ENCODE measurements at regions not wholly inside any gene's neighbourhood (a gene's known extent, or its start where the extent isn't known, plus 50 kb on each side); places are given as distances from the start of the nearest gene placed in this dataset.
"Not testable (repeated sequence)": the region's sequence is repeated elsewhere in the genome, so short reads cannot be mapped to it uniquely, and the experiment has no call there.

- no peak for DNase-seq
These were observed 305.4 kb upstream of the SATB1 start for GRCh38 chr3:18730491-18730890.

GRCh38 chr3:18729671-18730070 is 304.5 kb upstream of the SATB1 start:
- DNase-seq, result no peak

DNA sequence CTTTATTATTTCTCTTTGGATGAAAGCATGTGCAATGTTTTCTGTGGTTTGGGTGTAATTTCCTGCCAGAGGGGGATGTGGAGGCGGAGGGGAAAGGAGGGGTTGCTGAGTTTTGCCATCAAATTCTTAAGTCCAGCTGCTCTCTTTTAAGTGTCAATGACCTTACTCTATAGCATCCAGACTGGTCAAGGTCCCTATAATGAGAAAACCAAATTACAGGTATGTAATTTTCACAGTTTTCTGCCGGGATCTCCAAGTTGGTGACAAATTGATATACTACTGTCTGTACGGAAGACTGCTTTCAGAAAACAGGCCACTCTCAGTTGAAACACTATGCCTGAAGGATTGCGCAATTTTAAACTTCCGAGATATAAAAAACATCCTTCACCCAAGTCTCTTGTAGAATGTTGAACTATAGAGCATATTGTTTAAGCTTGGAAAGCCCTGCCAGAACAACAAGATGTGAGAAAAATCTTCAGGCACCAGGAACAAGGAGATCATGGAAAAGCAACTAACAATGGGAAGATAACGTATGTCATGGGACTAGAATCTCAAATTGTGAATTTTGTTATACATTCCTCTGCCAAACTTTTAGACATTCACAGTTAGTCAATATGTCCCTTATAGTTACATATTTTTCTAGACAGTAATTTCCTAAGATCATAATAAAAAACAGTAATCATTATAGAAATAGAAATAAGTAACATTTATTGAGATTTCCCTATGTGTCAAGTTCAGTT is 300.7 kb upstream of the SATB1 start:
- DNase-seq, result no peak

DNA sequence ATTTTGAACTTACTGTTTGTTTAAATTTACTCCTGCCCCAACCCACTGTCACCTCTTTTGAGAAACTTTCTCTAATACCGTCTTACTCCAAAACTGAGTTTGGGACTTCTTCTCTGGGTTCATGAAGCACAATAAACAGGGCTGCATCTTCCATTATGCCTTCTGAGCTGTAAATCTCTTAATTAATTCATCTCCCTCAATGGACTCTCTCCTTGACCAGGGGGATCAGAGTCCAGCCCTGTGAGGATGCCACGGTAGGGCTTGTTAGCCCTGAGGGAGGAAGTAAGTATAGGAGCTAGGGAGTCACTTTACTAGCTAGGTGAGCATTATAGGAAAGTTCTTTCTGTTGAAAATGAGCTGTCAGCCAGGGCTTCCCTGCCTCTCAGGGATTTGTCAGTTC is 299.3 kb upstream of the SATB1 start:
- DNase-seq, result no peak

DNA sequence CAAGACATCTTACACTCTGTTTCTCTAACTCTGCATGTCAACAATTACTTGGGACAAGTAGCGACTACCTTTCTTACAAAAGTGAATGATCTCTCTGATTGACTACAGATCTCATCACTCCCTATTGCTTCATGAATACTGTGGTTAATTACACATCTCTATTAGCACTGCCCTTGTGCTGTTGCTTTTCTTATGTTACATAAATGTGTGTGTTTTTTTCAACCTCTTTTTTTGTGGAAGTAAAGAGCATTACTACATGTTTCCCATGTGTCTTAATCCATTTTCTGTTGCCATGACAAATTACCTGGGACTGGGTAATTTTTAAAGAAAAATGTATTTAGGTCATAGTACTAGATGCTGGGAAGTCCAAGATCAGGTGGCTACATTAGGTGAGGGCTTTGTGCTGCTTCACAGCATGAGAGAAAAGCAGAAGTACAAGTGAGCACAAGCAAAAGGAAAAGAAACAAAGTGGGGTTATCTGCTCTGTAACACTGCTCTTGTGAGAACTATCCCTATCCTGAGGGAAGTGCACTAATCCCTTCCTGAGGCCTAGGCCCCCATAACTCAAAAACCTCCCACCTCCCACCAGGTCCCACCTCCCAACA is 298.2 kb upstream of the SATB1 start:
- DNase-seq, result no peak

- DNase-seq, result no peak
These were observed 295.4 kb upstream of the SATB1 start for GRCh38 chr3:18720543-18720942.

- no peak for DNase-seq
These were observed 292.5 kb upstream of the SATB1 start for GRCh38 chr3:18717598-18717997.

DNA sequence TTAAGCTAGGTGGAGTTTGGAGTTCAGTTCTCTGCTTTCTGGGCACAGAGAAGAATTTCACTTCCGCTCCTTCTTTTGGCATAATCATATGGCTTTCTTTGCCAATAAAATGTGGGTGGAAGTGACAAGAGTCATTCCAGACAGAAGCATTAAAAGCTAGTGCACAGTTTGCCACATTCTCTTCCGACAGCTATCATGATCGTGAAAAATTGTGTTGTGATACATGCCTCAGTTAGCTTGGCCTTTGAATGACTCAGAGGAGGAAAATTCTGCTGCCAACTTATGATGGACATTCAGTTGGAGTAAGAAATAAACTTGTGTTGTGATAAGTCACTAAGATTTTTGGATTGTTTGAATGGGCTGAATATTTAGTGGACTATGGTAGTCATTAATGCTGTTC is 291.7 kb upstream of the SATB1 start:
- DNase-seq, result no peak

GRCh38 chr3:18716101-18716500 is 291.0 kb upstream of the SATB1 start:
- DNase-seq, result no peak

DNA sequence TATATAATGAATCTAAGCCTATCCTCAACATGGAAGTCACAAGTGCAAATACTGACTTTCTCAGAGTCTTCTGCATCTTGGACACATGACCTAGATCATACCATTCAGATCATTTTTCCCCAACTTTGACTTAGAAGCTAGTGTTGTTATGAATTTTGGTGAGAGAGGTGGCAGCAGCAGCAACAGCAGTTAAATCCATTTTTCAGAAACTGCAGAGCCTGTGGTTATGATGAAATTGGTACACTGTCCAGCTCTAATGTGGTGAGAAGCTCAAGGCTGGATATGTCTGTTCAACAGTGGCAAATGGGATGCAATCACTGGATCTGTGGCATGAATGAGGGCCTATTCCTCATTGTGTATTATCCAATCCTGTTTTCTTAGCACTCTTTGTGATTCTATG is 290.1 kb upstream of the SATB1 start:
- DNase-seq, result no peak

GRCh38 chr3:18713577-18713951 is 288.4 kb upstream of the SATB1 start:
- no peak for DNase-seq

DNA sequence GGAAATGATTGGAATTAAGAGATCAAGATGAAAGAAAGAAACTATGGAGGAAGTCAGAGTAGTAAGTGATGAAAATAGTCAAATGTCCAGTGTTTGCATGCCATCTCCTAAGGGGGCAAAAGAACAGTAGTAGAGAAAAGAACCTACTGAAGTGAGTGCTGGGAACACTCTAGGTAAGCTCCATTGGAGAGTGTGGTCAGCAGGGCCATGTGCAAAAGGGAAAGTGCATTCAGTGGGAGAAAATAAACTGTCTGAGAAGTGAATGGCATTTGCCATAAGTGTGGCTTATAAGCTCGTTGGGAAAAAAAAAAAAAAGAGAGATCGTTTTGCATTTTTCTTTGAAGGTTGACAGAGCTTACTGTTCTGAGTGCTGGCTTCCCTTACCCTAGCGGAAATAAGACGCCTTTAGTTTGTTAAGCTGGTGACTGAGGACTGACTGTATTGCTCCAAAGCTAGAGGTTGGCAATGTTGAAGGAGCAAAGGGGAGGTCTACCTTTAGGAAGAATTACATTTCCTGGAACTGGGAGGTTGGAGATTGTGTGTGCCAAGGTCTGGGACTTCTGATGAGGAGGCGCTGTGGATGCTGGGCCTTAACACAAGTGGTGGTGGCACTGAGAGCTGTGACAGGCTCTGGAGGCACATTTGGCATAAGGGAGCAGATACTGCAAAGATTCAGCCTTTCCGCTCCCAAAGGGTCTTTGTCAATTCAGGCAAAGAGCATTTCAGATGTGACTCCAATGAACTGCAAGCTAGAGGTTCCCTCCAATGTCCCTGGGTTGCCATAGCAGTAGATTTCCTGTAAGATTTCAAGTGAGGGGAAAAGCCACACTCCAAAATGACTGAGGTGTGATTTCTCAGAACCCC is 287.8 kb upstream of the SATB1 start:
- no peak for DNase-seq

GRCh38 chr3:18704326-18704725 is 279.2 kb upstream of the SATB1 start:
- no peak for DNase-seq

DNA sequence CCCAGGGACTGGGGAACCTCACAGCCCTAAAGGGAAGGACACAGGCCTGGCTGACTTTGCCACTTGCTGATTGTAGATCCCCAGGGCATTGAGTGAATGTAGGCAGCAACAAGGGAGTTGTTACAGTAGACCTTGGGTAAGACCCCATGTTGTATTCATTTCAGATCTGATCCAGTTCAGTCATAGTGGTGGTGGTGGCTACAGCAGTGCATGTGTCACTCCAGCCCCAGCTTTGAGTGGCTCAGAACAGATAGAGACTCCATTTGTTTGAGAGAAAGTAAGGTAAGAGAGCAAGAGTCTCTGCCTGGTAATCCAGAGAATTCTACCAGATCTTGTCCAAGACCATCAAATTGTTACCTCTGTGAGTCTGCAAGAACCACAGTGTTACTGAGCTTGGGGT is 278.7 kb upstream of the SATB1 start:
- no peak for DNase-seq

GRCh38 chr3:18693588-18694329 is 268.6 kb upstream of the SATB1 start:
- DNase-seq, result not testable (repeated sequence)

DNA sequence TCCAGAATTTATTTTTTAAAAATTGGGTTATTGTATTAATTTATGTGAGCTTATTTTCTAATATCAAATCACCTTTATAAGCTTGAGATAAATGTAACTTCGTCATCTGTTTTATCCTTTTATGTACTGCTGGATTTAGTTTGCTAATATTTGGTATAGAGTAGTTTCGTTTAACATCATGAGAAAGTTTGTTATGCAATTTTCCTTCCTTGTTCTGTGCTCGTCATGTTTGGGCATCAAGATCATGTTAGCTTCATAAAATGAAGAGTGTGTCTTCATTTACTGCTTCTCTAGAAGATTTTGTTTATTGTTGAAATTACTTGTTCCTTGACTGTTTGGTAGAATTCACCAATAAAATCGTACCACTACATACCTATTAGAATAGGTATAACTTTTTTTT is 262.1 kb upstream of the SATB1 start:
- no peak for DNase-seq

GRCh38 chr3:18683900-18684299 is 258.8 kb upstream of the SATB1 start:
- DNase-seq, result no peak

DNA sequence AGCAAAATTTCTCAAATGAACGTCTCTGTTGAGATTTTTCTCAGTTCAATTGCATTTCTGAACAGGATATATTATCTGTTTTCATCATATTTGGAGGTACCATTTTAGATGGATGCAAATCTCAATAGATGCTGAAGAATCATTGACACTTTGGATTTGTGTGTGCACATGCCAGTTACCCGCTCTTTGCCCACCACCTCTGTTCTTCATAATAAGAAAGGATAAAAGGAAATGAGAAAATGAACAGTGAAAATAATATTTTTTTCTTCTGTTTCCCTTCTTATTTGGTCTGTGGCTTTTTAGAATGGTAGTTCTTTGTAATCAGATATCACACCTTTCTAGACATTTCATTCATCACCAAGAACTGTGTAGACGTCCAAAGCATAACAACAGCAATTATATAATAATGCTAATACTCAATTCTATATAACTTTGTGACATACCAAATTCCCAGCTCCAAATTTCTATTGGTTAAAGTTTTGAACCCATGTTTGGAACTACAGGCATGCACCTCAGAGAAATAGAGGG is 256.7 kb upstream of the SATB1 start:
- DNase-seq, result no peak

GRCh38 chr3:18680758-18681157 is 255.6 kb upstream of the SATB1 start:
- no peak for DNase-seq

DNA sequence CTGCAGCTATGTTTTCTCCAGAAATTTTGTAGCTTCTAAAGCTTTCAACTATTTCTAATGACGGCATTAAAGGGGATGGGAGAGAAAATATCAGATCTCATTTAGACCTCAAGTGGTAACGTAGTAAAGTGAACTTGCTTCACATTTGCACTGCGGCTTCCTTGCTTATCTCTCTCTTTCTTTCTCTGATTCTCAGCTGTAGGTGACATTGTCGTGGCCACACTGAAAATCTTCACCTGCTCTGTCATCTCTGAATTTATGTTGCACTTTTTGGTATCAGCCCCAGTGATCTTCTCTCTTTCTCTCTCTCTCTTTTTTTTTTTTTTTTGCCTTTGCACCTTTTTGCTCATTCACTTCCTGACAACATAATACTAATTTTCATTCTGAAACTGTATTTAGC is 254.1 kb upstream of the SATB1 start:
- DNase-seq, result no peak

DNA sequence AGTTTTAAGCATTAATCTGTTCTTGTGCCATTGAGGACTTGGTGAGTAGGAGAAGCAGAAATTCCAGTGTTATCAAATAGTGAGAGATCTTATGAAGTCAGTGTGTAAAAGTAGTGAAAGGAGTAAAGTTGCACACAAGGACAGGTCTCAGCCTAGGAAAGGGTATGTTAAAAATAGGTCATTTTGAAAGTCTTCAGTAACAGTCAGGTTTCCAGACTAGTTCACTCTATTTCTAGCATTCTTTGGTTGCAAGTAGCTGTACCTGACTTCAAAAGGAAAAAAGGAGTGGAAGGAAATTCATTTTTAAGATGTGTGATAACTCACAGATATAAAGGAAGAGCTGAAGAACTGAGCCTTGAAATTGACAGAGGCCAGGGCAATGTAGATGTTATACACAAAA is 250.1 kb upstream of the SATB1 start:
- no peak for DNase-seq

DNA sequence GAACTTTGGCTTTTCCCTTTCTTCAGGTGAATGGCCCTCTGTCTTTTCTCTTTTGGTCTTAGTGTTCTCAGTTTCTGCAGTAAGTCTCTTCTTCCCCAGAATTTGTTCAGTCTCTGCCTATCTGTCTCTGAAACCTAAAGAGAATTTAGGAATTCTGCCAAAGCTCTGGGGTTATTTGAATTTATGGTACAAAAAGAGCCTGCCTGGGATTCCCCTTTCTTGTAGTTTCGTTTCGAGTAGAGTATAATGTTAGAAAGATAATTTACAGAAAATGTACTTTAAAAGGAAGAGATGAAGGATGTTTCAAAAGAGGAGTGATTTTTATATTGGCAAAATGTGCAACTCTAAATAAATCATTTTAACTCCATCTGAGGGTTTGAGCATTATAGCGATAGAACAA is 247.4 kb upstream of the SATB1 start:
- no peak for DNase-seq

GRCh38 chr3:18670759-18671158 is 245.6 kb upstream of the SATB1 start:
- no peak for DNase-seq

Data from occipital lobe (tissue), 1 donor.